Neural progenitor cell (in vitro differentiated cells): ENCODE measurements at regions not wholly inside any gene's neighbourhood (a gene's known extent, or its start where the extent isn't known, plus 50 kb on each side); places are given as distances from the start of the nearest gene placed in this dataset.

Source experiments
- EZH2phosphoT487 ChIP-seq: fragments of 200-600 bp; sonication (generic); IDR thresholded peaks from 2 replicates; pipeline ENCODE4 v1.6.1; 2017; ENCODE audit warnings: antibody characterized with exemption
- TF ChIP-seq, protein P1 (sequence below): fragments of 200-600 bp; sonication (generic); IDR thresholded peaks from 2 replicates; pipeline ENCODE4 v1.5.1; 2017; ENCODE audit warnings: antibody characterized with exemption, mild to moderate bottlenecking

DNA sequence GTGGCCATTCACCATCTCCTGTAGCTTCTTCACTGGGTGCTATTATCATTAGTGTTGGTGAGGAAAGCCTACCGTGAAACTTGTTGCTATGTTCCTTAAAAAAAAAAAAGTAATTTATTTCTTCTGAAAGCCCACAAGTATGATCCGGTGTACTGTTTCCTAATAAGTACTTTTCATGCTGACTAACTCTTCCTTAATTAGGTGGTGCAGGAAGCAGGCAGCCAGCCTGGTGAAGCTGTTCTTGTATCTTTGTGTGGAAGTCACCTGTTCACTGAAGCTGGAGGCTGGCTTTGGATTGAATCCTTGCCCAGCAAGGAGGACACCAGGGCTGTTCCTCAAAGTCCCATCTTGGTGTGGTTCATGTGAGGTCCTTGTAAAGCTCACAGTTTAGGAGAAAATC, 321.7 kb upstream of the THSD7B start:
- no peak for TF ChIP-seq EZH2phosphoT487
- TF ChIP-seq, protein P1, sequence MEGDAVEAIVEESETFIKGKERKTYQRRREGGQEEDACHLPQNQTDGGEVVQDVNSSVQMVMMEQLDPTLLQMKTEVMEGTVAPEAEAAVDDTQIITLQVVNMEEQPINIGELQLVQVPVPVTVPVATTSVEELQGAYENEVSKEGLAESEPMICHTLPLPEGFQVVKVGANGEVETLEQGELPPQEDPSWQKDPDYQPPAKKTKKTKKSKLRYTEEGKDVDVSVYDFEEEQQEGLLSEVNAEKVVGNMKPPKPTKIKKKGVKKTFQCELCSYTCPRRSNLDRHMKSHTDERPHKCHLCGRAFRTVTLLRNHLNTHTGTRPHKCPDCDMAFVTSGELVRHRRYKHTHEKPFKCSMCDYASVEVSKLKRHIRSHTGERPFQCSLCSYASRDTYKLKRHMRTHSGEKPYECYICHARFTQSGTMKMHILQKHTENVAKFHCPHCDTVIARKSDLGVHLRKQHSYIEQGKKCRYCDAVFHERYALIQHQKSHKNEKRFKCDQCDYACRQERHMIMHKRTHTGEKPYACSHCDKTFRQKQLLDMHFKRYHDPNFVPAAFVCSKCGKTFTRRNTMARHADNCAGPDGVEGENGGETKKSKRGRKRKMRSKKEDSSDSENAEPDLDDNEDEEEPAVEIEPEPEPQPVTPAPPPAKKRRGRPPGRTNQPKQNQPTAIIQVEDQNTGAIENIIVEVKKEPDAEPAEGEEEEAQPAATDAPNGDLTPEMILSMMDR = no peak
